HG02759 (cell line): ENCODE measurements at regions not wholly inside any gene's neighbourhood (a gene's known extent, or its start where the extent isn't known, plus 50 kb on each side); places are given as distances from the start of the nearest gene placed in this dataset.

Experiments used
- ATAC-seq: cut with Tn5 transposase; IDR thresholded peaks from one replicate; pipeline ENCODE4 v1.9.1; 2021; ENCODE audit warnings: mild to moderate bottlenecking, moderate library complexity; ENCODE audit not compliant: unreplicated experiment

- no peak for ATAC-seq
Measured at GRCh38 chr6:14705841-14706377, 540.0 kb upstream of the JARID2 start.

DNA sequence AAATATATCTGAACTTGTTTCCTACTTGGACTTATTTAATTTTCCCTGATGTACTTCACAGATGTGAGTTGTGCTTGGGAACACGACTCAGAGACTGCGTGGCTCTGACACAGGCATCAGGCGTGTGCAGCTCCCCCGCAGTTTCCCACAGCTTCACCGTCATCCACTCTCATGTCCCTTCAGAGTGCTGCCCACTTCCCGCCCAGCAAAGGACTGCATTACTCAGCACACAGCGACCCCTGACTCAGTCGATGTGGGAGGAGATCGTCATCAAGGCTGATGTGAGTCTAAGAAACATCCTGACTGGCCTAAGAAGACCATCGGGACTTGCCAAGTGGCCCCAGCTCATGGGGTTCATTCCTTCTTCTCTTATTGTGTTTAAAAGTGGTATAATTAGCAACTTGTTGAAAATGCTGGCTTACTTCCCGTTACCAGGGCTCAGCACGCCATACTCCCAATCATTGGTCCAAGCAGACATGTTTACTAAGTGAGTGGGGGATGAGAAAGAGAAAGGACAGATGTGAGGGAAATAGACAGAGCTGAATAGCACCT is 539.4 kb upstream of the JARID2 start:
- no peak for ATAC-seq

GRCh38 chr6:14707276-14707675 is 538.6 kb upstream of the JARID2 start:
- no peak for ATAC-seq

DNA sequence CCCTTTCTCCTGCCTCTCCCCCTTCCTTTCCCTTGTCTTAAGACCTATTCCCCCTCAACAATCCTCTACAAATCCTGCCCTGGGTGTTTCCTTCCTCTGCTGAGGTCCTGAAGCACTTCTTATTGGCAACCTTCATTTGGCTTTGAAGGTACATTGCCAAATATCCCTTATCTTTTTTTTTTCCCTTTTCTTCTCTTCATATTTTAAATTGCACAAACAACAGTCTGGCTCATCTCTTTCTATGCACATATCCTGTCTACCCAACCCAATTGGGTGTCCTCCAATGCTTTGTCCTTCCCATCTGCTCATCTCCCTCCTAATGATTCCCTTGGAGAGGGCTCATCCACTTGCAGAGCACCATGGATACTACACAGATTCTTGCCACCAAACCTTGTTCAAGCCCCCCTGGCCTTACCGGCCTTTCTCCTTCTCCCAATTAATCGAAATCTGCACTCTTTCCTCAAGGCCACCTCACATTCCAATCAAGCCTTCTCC is 537.9 kb upstream of the JARID2 start:
- ATAC-seq = no peak

GRCh38 chr6:14709066-14709670 is 536.7 kb upstream of the JARID2 start:
- ATAC-seq = no peak

GRCh38 chr6:14709900-14710299 is 536.0 kb upstream of the JARID2 start:
- no peak for ATAC-seq

DNA sequence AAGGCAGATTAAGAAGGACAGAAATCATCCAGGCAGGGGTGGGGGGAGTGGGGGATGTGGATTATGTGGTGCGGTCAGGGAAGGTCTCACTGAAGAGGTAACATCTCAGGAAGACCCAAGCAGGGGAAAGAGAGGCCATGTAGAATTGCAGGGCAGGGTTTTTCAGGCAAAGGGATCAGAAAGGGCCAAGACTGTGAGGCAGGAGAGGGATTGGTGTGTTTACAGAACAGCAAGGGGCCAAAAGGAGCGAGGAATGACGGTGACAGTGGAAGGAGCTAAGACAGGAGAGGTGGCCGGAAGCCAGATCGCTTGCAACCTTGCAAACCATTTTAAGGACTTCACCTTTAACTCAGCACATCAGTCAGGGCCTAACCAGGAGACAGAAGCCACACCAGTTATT is 535.4 kb upstream of the JARID2 start:
- no peak for ATAC-seq

GRCh38 chr6:14711056-14711703 is 534.7 kb upstream of the JARID2 start:
- ATAC-seq = no peak

DNA sequence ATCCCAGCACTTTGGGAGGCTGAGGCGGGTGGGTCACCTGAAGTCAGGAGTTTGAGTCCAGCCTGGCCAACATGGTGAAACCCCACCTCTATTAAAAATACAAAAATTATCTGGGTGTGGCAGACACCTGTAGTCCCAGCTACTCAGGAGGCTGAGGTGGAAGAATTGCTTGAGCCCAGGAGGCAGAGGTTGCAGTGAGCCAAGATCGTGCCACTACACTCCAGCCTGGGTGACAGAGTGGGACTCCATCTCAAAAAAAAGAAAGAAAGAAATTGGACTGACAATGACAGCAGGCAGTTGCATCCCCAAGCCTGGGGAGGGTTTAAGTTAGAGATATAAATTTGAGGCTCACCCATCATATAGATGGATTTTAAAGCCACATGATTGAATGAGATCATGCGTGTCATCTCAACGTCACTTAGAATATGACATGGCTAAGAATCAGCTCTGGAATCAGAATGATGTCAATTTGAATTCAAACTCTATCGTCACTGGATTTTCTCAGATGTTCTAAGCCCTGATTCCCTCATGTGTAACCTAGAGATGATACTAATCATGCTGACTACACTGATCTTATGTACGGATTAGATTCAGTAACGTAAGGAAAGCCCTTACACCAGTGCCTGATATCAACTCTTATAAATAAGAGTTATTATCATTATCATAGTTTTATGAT is 534.0 kb upstream of the JARID2 start:
- no peak for ATAC-seq

GRCh38 chr6:14713008-14713960 is 532.6 kb upstream of the JARID2 start:
- no peak for ATAC-seq

- no peak for ATAC-seq
Measured at GRCh38 chr6:14713966-14714631, 531.8 kb upstream of the JARID2 start.

DNA sequence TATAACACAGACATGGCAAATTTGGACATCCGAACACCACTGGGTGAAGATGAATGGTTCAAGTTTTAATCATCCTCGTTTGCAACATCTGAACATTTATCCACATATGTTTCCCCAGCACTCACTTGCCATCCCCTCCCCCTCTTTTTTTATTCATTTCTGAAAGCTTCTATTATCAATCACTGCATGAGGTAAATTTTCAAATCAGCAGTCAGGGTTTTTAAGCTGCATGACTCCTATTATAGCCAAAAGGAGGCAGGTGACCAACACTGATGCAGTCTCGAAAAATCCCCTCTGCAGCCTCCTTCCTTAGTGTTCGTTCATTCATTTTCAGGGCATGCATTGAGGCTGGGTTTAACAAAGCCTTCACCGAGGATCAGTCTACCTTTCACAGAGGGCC is 530.8 kb upstream of the JARID2 start:
- ATAC-seq = no peak

DNA sequence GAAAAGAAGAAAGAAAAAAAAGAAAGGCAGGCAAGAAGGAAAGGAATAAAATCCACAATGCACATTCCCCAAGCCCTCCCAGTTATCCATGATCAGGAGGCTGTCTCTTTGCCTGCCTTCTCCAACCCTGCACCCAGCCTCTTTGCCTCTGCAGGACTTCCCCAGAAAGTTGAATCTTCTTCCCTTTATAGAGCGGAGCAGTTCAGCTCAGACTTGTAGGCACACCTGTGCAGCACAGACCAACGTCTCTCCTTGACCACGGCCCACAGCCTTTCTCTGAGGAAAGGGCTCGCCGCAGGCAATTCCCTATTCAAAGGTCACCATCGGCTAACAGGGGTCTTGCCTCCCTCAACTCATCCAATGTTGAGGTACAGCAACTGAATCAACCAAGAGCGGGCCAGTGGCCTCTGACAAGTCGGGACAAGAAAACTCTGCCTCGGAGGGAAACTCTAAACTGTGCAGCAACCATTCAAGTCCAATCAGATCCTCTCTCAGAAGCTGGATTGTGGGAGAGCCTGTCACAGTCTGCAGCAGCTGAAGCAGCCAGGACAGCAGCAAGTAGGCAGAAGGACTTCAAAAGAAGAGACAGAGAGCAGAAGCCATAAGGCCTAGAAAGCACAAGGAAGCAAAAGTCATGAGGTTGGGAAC is 529.2 kb upstream of the JARID2 start:
- no peak for ATAC-seq

- ATAC-seq = no peak
Measured at GRCh38 chr6:14717307-14717706, 528.6 kb upstream of the JARID2 start.

DNA sequence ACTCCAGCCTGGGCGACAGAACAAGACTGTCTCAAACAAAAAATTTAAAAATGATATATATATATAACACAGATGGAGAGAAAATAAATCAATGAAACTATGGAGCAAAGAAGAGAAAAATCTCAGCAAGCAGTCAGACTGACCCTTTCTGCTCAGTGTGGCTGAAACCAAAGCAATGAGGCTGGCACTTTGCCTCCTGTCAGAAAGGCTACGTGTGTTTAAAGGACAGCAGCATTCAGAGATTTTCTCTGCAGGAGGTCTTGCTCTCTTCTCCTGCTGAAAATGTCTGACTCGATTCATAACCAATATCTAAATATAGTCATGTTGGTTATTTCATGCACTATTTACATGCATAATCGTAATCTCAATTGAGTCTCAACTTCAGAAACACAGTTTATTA is 527.0 kb upstream of the JARID2 start:
- no peak for ATAC-seq

GRCh38 chr6:14719270-14719669 is 526.6 kb upstream of the JARID2 start:
- ATAC-seq = no peak

DNA sequence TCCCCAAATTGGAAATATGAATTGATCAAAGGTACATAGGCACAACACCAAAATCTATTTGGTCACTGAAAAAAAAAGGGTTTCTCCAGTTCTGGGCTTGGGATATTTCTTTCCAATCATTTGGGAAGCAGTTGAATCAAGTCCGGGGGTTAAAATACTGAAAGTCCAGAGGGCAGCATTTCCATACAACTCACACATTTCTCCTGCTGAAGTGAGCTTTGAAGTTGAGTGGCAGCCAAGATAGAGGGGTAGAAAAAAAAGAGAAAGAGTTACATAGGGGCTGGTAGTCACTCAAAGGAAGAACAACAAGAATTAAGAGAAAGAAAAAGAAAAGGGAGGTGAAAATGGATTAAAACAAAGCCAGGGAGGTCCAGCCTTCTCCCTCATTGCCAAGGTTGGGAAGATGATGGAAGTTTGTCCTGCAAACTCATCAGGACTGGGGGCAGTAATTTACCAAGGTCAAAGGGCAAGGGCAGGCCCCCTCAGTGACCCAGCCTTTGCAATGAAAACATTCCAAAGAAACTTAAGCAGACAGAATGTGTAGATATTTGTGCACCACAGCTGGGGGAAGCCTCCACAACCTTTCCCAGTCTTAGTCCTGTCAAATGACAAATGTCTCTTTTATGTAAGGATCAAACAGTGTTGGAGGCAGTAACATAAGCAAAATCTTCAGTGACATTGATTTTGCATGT is 525.3 kb upstream of the JARID2 start:
- no peak for ATAC-seq

GRCh38 chr6:14721103-14721758 is 524.6 kb upstream of the JARID2 start:
- ATAC-seq = no peak
